ENCODE measurements at regions not wholly inside any gene's neighbourhood (a gene's known extent, or its start where the extent isn't known, plus 50 kb on each side); places are given as distances from the start of the nearest gene placed in this dataset.
A peak's percentile ranks its signal among the peaks of the same experiment; 100 is the strongest.
"Not testable (repeated sequence)": the region's sequence is repeated elsewhere in the genome, so short reads cannot be mapped to it uniquely, and the experiment has no call there.

- DNase-seq, result no peak
Measured at GRCh38 chr11:90468923-90469322, 246.1 kb upstream of the CHORDC1 start.

- no peak for DNase-seq
Measured at GRCh38 chr11:90465553-90465952, 242.7 kb upstream of the CHORDC1 start.

- not testable (repeated sequence) for DNase-seq
Measured at GRCh38 chr11:90455347-90455920, 232.6 kb upstream of the CHORDC1 start.

GRCh38 chr11:90453525-90453924 is 230.7 kb upstream of the CHORDC1 start:
- no peak for DNase-seq

- no peak for DNase-seq
Measured at GRCh38 chr11:90449606-90450005, 226.8 kb upstream of the CHORDC1 start.

- DNase-seq, result no peak
Measured at GRCh38 chr11:90448256-90448655, 225.4 kb upstream of the CHORDC1 start.

- DNase-seq, result no peak
Measured at GRCh38 chr11:90447618-90448017, 224.8 kb upstream of the CHORDC1 start.

- no peak for DNase-seq
Measured at GRCh38 chr11:90446207-90446606, 223.4 kb upstream of the CHORDC1 start.

- DNase-seq, result no peak
Measured at GRCh38 chr11:90438069-90438468, 215.2 kb upstream of the CHORDC1 start.

- peak; percentile 5 to 30 (median 30) for DNase-seq
Measured at GRCh38 chr11:90434858-90435257, 212.0 kb upstream of the CHORDC1 start.

GRCh38 chr11:90428836-90429235 is 206.0 kb upstream of the CHORDC1 start:
- no peak for DNase-seq

- DNase-seq, result peak in 1 of 3 donors; percentile 2
Measured at GRCh38 chr11:90426442-90426841, 203.6 kb upstream of the CHORDC1 start.

GRCh38 chr11:90423378-90423777 is 200.5 kb upstream of the CHORDC1 start:
- DNase-seq, result no peak

- DNase-seq, result not testable (repeated sequence)
Measured at GRCh38 chr11:90422787-90423186, 199.9 kb upstream of the CHORDC1 start.

GRCh38 chr11:90414221-90414620 is 191.4 kb upstream of the CHORDC1 start:
- no peak for DNase-seq

GRCh38 chr11:90407350-90407749 is 184.5 kb upstream of the CHORDC1 start:
- DNase-seq, result no peak

GRCh38 chr11:90392692-90393091 is 169.8 kb upstream of the CHORDC1 start:
- no peak for DNase-seq

GRCh38 chr11:90391756-90392155 is 168.9 kb upstream of the CHORDC1 start:
- DNase-seq, result no peak

- no peak for DNase-seq
Measured at GRCh38 chr11:90380206-90380605, 157.4 kb upstream of the CHORDC1 start.

- DNase-seq, result peak in 1 of 3 donors; percentile 19
Measured at GRCh38 chr11:90373971-90374370, 151.1 kb upstream of the CHORDC1 start.

- DNase-seq, result no peak
Measured at GRCh38 chr11:90364527-90364926, 141.7 kb upstream of the CHORDC1 start.

GRCh38 chr11:90363739-90364138 is 140.9 kb upstream of the CHORDC1 start:
- no peak for DNase-seq

- DNase-seq, result no peak
Measured at GRCh38 chr11:90355200-90355599, 132.4 kb upstream of the CHORDC1 start.

GRCh38 chr11:90349731-90350130 is 126.9 kb upstream of the CHORDC1 start:
- DNase-seq, result peak; percentile 17 to 58 (median 44)

- peak in 1 of 3 donors; percentile 3 for DNase-seq
Measured at GRCh38 chr11:90344546-90344945, 121.7 kb upstream of the CHORDC1 start.
